HFF-Myc (cell line): ENCODE measurements at regions not wholly inside any gene's neighbourhood (a gene's known extent, or its start where the extent isn't known, plus 50 kb on each side); places are given as distances from the start of the nearest gene placed in this dataset.

Source experiments
- DNase-seq: peaks from one replicate; pipeline ENCODE4 v3.0.0-alpha.2; 2011; ENCODE audit warnings: low read depth; ENCODE audit errors: extremely low read depth
- H3K4me3 ChIP-seq: replicated peaks from 2 replicates; pipeline ENCODE4 v1.5.1; 2011; ENCODE audit warnings: low read depth, mild to moderate bottlenecking, control low read depth, low read length
- CTCF ChIP-seq: IDR thresholded peaks from 2 replicates; pipeline ENCODE4 v1.5.1; 2012; ENCODE audit warnings: mild to moderate bottlenecking, low read depth, low read length, control low read depth; ENCODE audit errors: missing control alignments

GRCh38 chr6:169942173-169942572, 190.8 kb downstream of the ERMARD start:
- TF ChIP-seq CTCF: no peak
- no peak overlapping the region for H3K4me3 ChIP-seq
- DNase-seq: no peak

GRCh38 chr6:169940481-169941271, 189.3 kb downstream of the ERMARD start:
- no peak for TF ChIP-seq CTCF
- DNase-seq: no peak
- no peak overlapping the region for H3K4me3 ChIP-seq

DNA sequence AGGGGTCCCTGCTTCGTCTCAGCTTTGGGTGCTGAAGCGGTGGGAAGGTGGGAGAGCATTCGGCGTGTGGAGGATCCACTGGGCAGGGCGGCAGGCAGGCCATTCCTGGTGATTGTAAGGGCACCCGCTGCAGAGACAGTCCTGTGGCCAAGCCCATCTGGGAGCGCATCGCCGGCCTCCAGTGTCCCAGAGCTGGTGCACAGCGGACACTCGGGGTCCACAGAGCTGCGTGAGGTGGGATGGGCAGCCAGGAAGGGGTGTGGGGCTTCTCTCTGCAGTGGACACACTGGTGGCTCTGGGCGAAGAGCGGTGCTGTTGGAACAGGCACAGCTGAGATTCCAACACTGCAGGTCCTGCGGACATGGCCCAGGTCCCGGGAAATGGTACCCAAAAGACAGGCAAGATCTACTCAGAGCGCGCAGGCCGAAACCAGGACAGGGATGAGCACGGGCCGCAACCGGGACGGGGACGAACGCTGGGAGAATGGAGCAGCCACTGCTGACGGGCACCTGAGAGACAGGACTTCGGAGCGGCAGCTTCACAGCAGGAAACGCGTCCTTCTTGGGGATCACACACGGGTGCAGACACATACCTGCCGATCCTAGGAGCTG, 188.2 kb downstream of the ERMARD start:
- no peak for TF ChIP-seq CTCF
- no peak for DNase-seq
- H3K4me3 ChIP-seq: no peak overlapping the region

DNA sequence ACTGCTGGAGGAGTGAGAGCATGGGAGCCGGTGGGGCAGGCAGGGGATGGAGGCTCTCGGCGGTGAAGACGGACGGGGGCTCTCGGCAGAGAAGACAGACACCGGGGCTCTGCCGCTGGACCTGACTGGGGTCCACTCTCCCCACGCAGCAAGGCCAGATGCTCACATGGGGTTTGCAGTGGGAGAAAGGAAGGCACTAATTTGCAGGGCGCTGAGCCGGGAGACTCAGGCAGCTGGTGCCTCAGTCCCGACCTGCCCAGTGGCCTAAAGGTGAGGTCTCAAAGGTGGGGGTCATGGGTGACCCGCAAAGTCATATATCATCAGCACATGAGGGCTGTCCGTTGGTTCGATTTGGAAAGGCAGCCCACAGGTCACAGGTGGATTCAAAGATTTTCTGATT, 187.3 kb downstream of the ERMARD start:
- no peak overlapping the region for H3K4me3 ChIP-seq
- no peak for DNase-seq
- TF ChIP-seq CTCF: no peak

DNA sequence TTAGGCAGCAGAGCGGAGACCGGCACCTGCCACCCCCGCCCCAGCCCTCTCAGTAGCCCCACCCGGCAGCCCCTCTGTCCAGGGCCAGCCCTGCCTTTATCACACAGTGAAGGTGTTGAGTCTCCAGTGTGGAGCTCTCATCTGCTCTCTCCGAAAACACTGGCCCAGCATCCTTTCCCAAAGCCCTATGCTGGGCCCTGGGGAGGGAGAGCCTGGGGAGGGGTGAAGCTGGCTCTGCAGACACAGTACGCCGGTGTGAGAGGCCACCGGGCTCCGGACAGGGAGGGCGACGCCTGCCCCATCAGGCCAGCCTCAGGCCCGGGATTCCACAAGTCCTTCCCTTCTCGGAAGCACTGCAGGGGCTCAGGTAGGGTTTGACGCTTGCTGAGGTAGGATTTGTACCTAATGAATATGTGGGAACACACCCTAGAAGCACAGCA, 186.9 kb downstream of the ERMARD start:
- no peak for TF ChIP-seq CTCF
- no peak overlapping the region for H3K4me3 ChIP-seq
- DNase-seq: no peak

GRCh38 chr6:169937389-169938261, 186.2 kb downstream of the ERMARD start:
- no peak overlapping the region for H3K4me3 ChIP-seq
- no peak for DNase-seq
- TF ChIP-seq CTCF: no peak
